Jurkat, Clone E6-1 (cell line): ENCODE measurements at regions not wholly inside any gene's neighbourhood (a gene's known extent, or its start where the extent isn't known, plus 50 kb on each side); places are given as distances from the start of the nearest gene placed in this dataset.

ENCODE experiments used
- DNase-seq: peaks from one replicate; pipeline ENCODE4 v3.0.0-alpha.2; 2011; ENCODE audit warnings: low read depth, low spot score
- H3K4me3 ChIP-seq: 2 replicates; pipeline ENCODE4 v1.5.1; 2011; ENCODE audit warnings: mild to moderate bottlenecking, low read length, control low read depth, moderate library complexity

GRCh38 chr5:62029303-62029702, 276.7 kb upstream of the KIF2A start:
- no peak for DNase-seq
- H3K4me3 ChIP-seq, result no peak overlapping the region

GRCh38 chr5:62030326-62030725, 275.7 kb upstream of the KIF2A start:
- DNase-seq, result no peak
- no peak overlapping the region for H3K4me3 ChIP-seq

GRCh38 chr5:62038024-62038423, 268.0 kb upstream of the KIF2A start:
- DNase-seq, result no peak
- H3K4me3 ChIP-seq, result no peak overlapping the region

GRCh38 chr5:62041156-62041756, 264.8 kb upstream of the KIF2A start:
- no peak overlapping the region for H3K4me3 ChIP-seq
- DNase-seq, result no peak

GRCh38 chr5:62042007-62042406, 264.0 kb upstream of the KIF2A start:
- H3K4me3 ChIP-seq, result no peak overlapping the region
- no peak for DNase-seq

GRCh38 chr5:62043289-62044280, 262.4 kb upstream of the KIF2A start:
- no peak overlapping the region for H3K4me3 ChIP-seq
- DNase-seq, result no peak

- no peak for DNase-seq
- H3K4me3 ChIP-seq, result no peak overlapping the region
Observed at GRCh38 chr5:62044989-62045388, 261.0 kb upstream of the KIF2A start.

GRCh38 chr5:62046191-62046590, 259.8 kb upstream of the KIF2A start:
- H3K4me3 ChIP-seq, result no peak overlapping the region
- no peak for DNase-seq

GRCh38 chr5:62051747-62052146, 254.3 kb upstream of the KIF2A start:
- DNase-seq, result no peak
- H3K4me3 ChIP-seq, result no peak overlapping the region

- no peak for DNase-seq
- H3K4me3 ChIP-seq, result no peak overlapping the region
Observed at GRCh38 chr5:62059960-62060359, 246.0 kb upstream of the KIF2A start.

- no peak for DNase-seq
- no peak overlapping the region for H3K4me3 ChIP-seq
Observed at GRCh38 chr5:62065050-62065449, 241.0 kb upstream of the KIF2A start.

GRCh38 chr5:62066761-62067277, 239.2 kb upstream of the KIF2A start:
- no peak for DNase-seq

GRCh38 chr5:62068554-62068953, 237.5 kb upstream of the KIF2A start:
- no peak for DNase-seq
- no peak overlapping the region for H3K4me3 ChIP-seq

More at GRCh38 chr5:62066761-62067277, 239.2 kb upstream of the KIF2A start:
- H3K4me3 ChIP-seq, result no peak overlapping the region

GRCh38 chr5:62077387-62077786, 228.6 kb upstream of the KIF2A start:
- no peak for DNase-seq
- H3K4me3 ChIP-seq, result no peak overlapping the region

GRCh38 chr5:62077823-62078550, 228.0 kb upstream of the KIF2A start:
- peak; percentile 77 for DNase-seq
- no peak overlapping the region; the same call in 1 of the 2 replicates for H3K4me3 ChIP-seq

- DNase-seq, result no peak
- H3K4me3 ChIP-seq, result no peak overlapping the region
Observed at GRCh38 chr5:62082370-62082801, 223.6 kb upstream of the KIF2A start.

GRCh38 chr5:62083247-62083646, 222.8 kb upstream of the KIF2A start:
- DNase-seq, result no peak

GRCh38 chr5:62083661-62084060, 222.3 kb upstream of the KIF2A start:
- no peak for DNase-seq

More at GRCh38 chr5:62083247-62083646, 222.8 kb upstream of the KIF2A start:
- no peak overlapping the region for H3K4me3 ChIP-seq

GRCh38 chr5:62084391-62084790, 221.6 kb upstream of the KIF2A start:
- H3K4me3 ChIP-seq, result no peak overlapping the region
- DNase-seq, result no peak

More at GRCh38 chr5:62083661-62084060, 222.3 kb upstream of the KIF2A start:
- no peak overlapping the region for H3K4me3 ChIP-seq
